Stromal cell of bone marrow (primary cell): ENCODE measurements at regions not wholly inside any gene's neighbourhood (a gene's known extent, or its start where the extent isn't known, plus 50 kb on each side); places are given as distances from the start of the nearest gene placed in this dataset.

Experiments used
- DNase-seq: peaks from one replicate; pipeline ENCODE4 v3.0.0-alpha.2; 2012; ENCODE audit warnings: low read depth

DNA sequence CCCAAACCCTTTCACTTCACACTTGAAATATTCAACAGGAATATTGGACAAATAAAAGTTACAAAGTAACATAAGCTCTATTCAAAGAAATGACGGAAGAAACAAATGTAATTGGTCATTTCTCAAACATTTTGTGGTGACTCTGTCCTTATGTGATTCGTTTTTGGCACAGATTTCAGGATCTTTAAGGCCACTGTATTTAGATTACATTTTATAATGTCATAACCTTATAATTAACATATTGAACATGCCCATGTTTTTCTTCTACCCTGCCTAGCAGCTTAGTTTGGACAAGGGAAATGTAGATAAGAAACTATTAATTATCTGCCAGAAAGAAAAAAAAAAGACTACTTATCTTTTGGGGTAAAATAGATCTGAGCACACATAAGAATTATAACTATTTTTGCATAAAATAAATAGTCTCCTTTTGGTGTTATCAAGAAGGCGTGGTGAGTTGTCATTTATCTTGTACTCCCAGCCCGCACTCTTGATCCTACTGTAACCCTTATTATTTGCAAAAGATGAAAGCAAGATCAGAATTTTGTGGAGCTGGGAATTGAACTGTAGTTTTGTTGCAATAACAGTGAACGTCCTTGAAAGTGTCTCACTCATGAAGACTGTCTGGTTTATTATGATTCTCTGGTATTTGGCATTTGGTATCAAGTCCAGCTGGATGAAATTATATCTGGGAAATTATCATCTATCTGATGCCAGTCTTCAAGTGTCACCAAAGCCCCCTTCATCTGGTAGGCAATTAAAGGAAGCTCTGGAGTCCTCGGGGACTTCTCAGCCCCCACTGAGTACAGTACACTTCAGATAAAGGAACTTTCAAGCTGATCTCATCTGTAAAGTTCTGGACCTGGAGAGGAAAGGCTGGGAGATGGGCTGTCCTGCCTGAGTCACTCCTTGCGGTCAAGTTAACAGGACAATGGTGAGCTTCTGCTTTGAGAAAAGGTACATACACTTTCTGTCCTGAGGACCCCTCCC, 175.7 kb upstream of the INHBA start:
- no peak for DNase-seq

DNA sequence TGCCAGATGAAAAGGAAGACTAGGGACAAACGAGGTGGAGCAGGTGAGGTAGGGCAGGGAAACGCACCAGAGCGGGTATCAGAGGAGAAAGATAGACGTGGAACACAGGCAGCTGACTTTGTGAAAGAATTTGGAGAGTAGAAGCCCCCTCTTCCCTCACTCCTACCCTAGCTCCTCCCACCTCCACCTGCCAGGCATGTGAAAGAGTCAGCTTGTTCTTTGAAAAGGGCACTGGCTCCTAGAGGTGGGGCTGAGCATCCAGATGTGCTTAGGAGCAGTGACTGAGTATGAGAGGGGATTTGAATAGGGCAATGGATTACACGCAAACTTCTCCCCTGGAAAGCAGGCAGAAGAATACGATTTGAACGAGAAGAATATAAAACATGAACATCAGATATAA, 174.2 kb upstream of the INHBA start:
- DNase-seq: no peak

- no peak for DNase-seq
Measured at GRCh38 chr7:41875513-41875912, 172.6 kb upstream of the INHBA start.

GRCh38 chr7:41874201-41874785, 171.4 kb upstream of the INHBA start:
- no peak for DNase-seq

DNA sequence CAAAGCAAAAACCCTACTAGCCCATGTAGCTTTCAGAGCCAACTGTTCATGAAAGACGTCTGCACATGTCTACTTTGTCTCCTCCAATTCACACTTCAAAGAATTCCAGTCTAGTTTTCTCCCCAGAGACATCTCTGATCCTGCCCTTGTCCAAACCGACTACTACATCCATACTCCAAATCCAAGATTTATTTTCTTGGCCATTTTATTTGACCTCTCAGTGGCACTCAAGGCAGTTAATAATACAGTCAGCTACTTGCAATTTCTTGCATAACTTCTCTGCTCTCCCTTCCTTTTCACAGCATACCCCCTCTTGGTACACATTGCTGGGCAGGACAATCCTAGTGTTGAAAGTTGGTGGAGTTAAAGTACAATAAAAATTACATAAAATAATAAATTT, 170.9 kb upstream of the INHBA start:
- peak; percentile 21 for DNase-seq

DNA sequence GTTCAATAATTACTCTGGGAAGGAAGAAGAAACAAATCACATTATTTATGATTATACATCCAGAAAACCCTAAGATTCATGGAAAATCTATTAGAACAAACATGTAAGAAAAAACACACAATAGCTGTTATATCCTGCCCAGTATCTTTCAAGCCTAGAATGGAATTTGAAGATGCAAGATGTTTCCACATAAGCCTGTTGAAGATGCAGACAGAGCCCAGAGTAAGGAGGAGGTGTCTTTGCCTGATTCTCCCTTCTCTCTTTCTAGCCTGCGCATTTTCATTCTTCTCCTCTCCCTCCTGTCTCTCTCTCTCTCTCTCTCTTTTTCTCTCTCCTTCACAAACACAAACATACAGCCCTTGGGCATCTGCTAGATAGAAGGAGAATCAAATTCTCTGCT, 170.1 kb upstream of the INHBA start:
- DNase-seq: no peak

- no peak for DNase-seq
Measured at GRCh38 chr7:41870461-41871138, 167.7 kb upstream of the INHBA start.

GRCh38 chr7:41869997-41870396, 167.1 kb upstream of the INHBA start:
- DNase-seq: peak; percentile 24

DNA sequence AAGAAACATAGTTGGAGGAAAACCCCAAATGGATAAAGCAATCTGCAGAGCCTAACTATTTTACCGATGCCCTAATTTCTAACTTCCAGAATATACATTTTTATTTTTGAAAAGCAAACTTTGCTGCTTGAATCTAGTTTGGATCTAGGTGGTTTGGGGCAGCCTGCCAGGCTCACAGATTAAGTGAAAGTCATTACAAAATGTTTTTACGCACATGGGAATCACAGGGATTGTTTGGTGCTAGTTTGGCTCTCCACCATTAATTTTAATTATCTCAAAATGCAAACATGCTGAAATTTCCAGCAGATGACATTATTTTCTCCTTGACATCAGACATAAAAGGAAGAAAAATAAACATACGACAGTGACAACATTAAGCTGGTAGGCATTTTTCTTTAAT, 166.7 kb upstream of the INHBA start:
- no peak for DNase-seq

- peak; percentile 62 for DNase-seq
Measured at GRCh38 chr7:41869091-41869490, 166.2 kb upstream of the INHBA start.

GRCh38 chr7:41867639-41868280, 164.9 kb upstream of the INHBA start:
- peak; percentile 74 for DNase-seq

GRCh38 chr7:41862261-41862660, 159.4 kb upstream of the INHBA start:
- no peak for DNase-seq

- no peak for DNase-seq
Measured at GRCh38 chr7:41861642-41862041, 158.8 kb upstream of the INHBA start.

GRCh38 chr7:41858201-41858600, 155.3 kb upstream of the INHBA start:
- DNase-seq: no peak

- no peak for DNase-seq
Measured at GRCh38 chr7:41855798-41856197, 152.9 kb upstream of the INHBA start.

- no peak for DNase-seq
Measured at GRCh38 chr7:41847606-41848005, 144.7 kb upstream of the INHBA start.

GRCh38 chr7:41847151-41847550, 144.3 kb upstream of the INHBA start:
- no peak for DNase-seq

- no peak for DNase-seq
Measured at GRCh38 chr7:41842956-41843355, 140.1 kb upstream of the INHBA start.

DNA sequence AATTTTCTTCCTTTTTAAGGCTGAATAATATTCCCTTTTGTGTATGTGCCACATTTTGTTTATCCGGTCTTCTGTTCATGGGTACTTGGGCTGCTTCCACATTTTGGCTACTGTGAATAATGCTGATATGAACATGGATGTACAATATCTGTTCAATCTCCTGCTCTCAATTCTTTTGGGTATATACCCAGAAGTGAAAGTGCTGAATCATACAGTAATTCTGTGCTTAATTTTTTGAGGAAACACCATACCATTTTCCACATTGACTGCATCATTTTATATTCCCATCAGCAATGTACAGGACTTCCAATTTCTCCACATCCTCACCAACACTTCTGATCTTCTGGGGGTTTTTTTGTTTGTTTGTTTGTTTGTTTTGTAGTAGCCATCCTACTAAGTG, 135.0 kb upstream of the INHBA start:
- no peak for DNase-seq

- no peak for DNase-seq
Measured at GRCh38 chr7:41835976-41836530, 133.2 kb upstream of the INHBA start.

GRCh38 chr7:41834805-41835694, 132.2 kb upstream of the INHBA start:
- DNase-seq: peak; percentile 86
